IMR-90 (cell line): ENCODE measurements at regions not wholly inside any gene's neighbourhood (a gene's known extent, or its start where the extent isn't known, plus 50 kb on each side); places are given as distances from the start of the nearest gene placed in this dataset.

Experiments
- BHLHE40 ChIP-seq: fragments of 150-350 bp; IDR thresholded peaks from 2 replicates; pipeline ENCODE4 v1.6.1; 2016; ENCODE audit warnings: mild to moderate bottlenecking, low read depth, low read length
- CEBPB ChIP-seq: IDR thresholded peaks from 2 replicates; pipeline ENCODE4 v1.6.1; 2012; ENCODE audit warnings: low read depth, low read length, improper control_type of control experiment
- CHD1 ChIP-seq: IDR thresholded peaks from 2 replicates; pipeline ENCODE4 v1.6.1; 2012; ENCODE audit warnings: low read depth, low read length, improper control_type of control experiment
- CTCF ChIP-seq: conservative IDR thresholded peaks from 2 replicates; pipeline ENCODE4 v1.5.1; 2012; ENCODE audit warnings: mild to moderate bottlenecking, low read depth, low read length, improper control_type of control experiment
- ELK1 ChIP-seq: fragments of 150-350 bp; IDR thresholded peaks from 2 replicates; pipeline ENCODE4 v1.6.1; 2016; ENCODE audit warnings: low read depth, mild to moderate bottlenecking, low read length, moderate library complexity, borderline replicate concordance
- MAFK ChIP-seq: IDR thresholded peaks from 2 replicates; pipeline ENCODE4 v1.6.1; 2012; ENCODE audit warnings: low read depth, low read length, improper control_type of control experiment
- MAZ ChIP-seq: IDR thresholded peaks from 2 replicates; pipeline ENCODE4 v1.6.1; 2012; ENCODE audit warnings: low read depth, mild to moderate bottlenecking, low read length, improper control_type of control experiment, moderate library complexity, borderline replicate concordance
- MXI1 ChIP-seq: IDR thresholded peaks from 2 replicates; pipeline ENCODE4 v1.6.1; 2012; ENCODE audit warnings: low read depth, mild to moderate bottlenecking, low read length, moderate library complexity, borderline replicate concordance
- NFE2L2 ChIP-seq: fragments of 150-350 bp; IDR thresholded peaks from 2 replicates; pipeline ENCODE4 v1.6.1; 2016; ENCODE audit warnings: low read depth, mild to moderate bottlenecking, low read length
- POLR2A ChIP-seq: IDR thresholded peaks from 2 replicates; pipeline ENCODE4 v1.6.1; 2012; ENCODE audit warnings: mild to moderate bottlenecking, low read depth, low read length
- RAD21 ChIP-seq: IDR thresholded peaks from 2 replicates; pipeline ENCODE4 v1.6.1; 2012; ENCODE audit warnings: low read length, improper control_type of control experiment
- RFX5 ChIP-seq: IDR thresholded peaks from 2 replicates; pipeline ENCODE4 v1.8.0; 2012; ENCODE audit warnings: low read depth, mild to moderate bottlenecking, low read length, moderate library complexity
- SMC3 ChIP-seq: fragments of 150-350 bp; IDR thresholded peaks from 2 replicates; pipeline ENCODE4 v1.6.1; 2016; ENCODE audit warnings: low read depth, mild to moderate bottlenecking, antibody characterized with exemption, low read length, moderate library complexity
- USF2 ChIP-seq: fragments of 150-350 bp; IDR thresholded peaks from 2 replicates; pipeline ENCODE4 v1.6.1; 2017; ENCODE audit warnings: mild to moderate bottlenecking, antibody characterized with exemption, low read length, low read depth

GRCh38 chr6:76831299-76831698 lies 632.0 kb downstream of the HTR1B start:
- TF ChIP-seq CTCF (no peak), RAD21 (no peak), CHD1 (no peak), POLR2A (no peak), MAZ (no peak), MXI1 (no peak), USF2 (no peak), SMC3 (no peak), NFE2L2 (no peak), CEBPB (no peak), ELK1 (no peak), MAFK (no peak), RFX5 (no peak), BHLHE40 (no peak)
